22Rv1 (cell line): ENCODE measurements at regions not wholly inside any gene's neighbourhood (a gene's known extent, or its start where the extent isn't known, plus 50 kb on each side); places are given as distances from the start of the nearest gene placed in this dataset.

Source experiments
- CTCF ChIP-seq: fragments of 450-650 bp; IDR thresholded peaks from 2 replicates; pipeline ENCODE4 v1.5.1; 2017; ENCODE audit warnings: mild to moderate bottlenecking
- ZFX ChIP-seq: fragments of 450-650 bp; IDR thresholded peaks from 2 replicates; pipeline ENCODE4 v1.6.1; 2017; ENCODE audit warnings: antibody characterized with exemption, borderline replicate concordance

GRCh38 chr1:118338936-118339335 is 153.9 kb upstream of the SPAG17 start:
- TF ChIP-seq CTCF (no peak), ZFX (no peak)
